Nephron progenitor cell (in vitro differentiated cells): ENCODE measurements at regions not wholly inside any gene's neighbourhood (a gene's known extent, or its start where the extent isn't known, plus 50 kb on each side); places are given as distances from the start of the nearest gene placed in this dataset.

Source experiments
- DNase-seq: peaks from one replicate; pipeline ENCODE4 v3.0.0; 2021
- H3K27ac Mint-ChIP-seq: 2 replicates; pipeline ENCODE4 v1.8.0; 2021; ENCODE audit warnings: mild to moderate bottlenecking, moderate library complexity, mixed read lengths
- H3K27me3 Mint-ChIP-seq: 2 replicates; pipeline ENCODE4 v1.8.0; 2021; ENCODE audit warnings: mild to moderate bottlenecking, low read depth, mixed read lengths; ENCODE audit not compliant: poor library complexity
- H3K36me3 Mint-ChIP-seq: 2 replicates; pipeline ENCODE4 v1.8.0; 2021; ENCODE audit warnings: low read depth, mixed read lengths
- H3K4me1 Mint-ChIP-seq: 2 replicates; pipeline ENCODE4 v1.8.0; 2021; ENCODE audit warnings: mixed read lengths
- H3K4me3 Mint-ChIP-seq: 2 replicates; pipeline ENCODE4 v1.8.0; 2021; ENCODE audit warnings: mild to moderate bottlenecking, moderate library complexity, mixed read lengths
- H3K9me3 Mint-ChIP-seq: 2 replicates; pipeline ENCODE4 v1.8.0; 2021; ENCODE audit warnings: mild to moderate bottlenecking, moderate library complexity, mixed read lengths
- TF ChIP-seq, protein P1 (sequence below): fragments of 200-600 bp; sonication (generic); IDR thresholded peaks from 2 replicates; pipeline ENCODE4 v1.5.0; 2021; ENCODE audit warnings: antibody characterized with exemption

DNA sequence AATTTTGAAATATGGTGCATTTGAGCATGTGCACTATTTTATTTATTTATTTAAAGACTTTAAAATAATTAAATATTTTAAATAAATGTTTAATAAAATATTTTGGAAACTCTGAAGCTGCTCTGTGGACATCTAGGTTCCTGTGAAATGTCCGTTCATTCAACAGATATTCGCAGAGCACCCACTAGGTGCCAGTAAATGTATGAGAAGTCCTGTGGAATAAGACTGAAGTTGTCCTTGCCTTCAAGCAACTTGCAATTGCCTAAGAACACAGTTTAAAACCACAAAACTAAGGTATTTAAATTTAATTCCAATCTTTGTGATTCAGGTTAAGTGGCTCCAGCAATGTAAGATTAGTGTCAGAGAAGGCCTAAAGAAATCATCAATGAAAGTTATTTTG lies 306.7 kb downstream of the GBA3 start:
- TF ChIP-seq, protein P1, sequence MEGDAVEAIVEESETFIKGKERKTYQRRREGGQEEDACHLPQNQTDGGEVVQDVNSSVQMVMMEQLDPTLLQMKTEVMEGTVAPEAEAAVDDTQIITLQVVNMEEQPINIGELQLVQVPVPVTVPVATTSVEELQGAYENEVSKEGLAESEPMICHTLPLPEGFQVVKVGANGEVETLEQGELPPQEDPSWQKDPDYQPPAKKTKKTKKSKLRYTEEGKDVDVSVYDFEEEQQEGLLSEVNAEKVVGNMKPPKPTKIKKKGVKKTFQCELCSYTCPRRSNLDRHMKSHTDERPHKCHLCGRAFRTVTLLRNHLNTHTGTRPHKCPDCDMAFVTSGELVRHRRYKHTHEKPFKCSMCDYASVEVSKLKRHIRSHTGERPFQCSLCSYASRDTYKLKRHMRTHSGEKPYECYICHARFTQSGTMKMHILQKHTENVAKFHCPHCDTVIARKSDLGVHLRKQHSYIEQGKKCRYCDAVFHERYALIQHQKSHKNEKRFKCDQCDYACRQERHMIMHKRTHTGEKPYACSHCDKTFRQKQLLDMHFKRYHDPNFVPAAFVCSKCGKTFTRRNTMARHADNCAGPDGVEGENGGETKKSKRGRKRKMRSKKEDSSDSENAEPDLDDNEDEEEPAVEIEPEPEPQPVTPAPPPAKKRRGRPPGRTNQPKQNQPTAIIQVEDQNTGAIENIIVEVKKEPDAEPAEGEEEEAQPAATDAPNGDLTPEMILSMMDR = no peak
- no peaks in the 10 kb centered on the region for H3K27me3 Mint-ChIP-seq
- DNase-seq = no peak
- no peak overlapping the region for H3K4me3 Mint-ChIP-seq
- no peaks in the 10 kb centered on the region for H3K36me3 Mint-ChIP-seq
- no peak overlapping the region for H3K27ac Mint-ChIP-seq
- H3K4me1 Mint-ChIP-seq = no peaks in the 10 kb centered on the region
- no peaks in the 10 kb centered on the region for H3K9me3 Mint-ChIP-seq

GRCh38 chr4:22997358-22998224 lies 304.9 kb downstream of the GBA3 start:
- Mint-ChIP-seq H3K36me3 (no peaks in the 10 kb centered on the region), H3K27me3 (no peaks in the 10 kb centered on the region), H3K4me3 (no peak overlapping the region), H3K27ac (no peak overlapping the region), H3K4me1 (no peaks in the 10 kb centered on the region), H3K9me3 (no peaks in the 10 kb centered on the region)
- no peak for DNase-seq
- TF ChIP-seq, protein P1 = no peak

DNA sequence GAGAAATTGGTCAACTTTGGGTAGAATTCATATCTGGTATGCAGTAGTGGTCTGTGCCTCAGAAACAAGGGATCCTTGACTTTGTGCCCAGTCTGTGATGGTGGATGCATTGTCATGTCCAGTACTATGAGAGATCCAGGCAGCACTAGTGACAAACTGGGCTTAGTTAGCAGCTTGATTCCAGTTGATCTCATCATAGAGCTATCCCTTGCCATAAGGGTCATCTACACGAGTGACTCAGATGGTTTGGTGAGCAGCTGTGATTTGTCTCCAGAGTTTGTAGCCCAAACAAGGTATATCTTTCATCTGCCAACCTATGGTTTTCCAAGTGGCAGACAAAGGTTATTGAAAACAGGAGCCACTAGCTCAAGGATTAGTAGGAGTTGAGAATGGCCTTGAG lies 298.8 kb downstream of the GBA3 start:
- H3K9me3 Mint-ChIP-seq = no peaks in the 10 kb centered on the region
- H3K4me1 Mint-ChIP-seq = no peaks in the 10 kb centered on the region
- no peaks in the 10 kb centered on the region for H3K27me3 Mint-ChIP-seq
- no peaks in the 10 kb centered on the region for H3K36me3 Mint-ChIP-seq
- no peak overlapping the region for H3K4me3 Mint-ChIP-seq
- TF ChIP-seq, protein P1 = no peak
- H3K27ac Mint-ChIP-seq = no peak overlapping the region
- no peak for DNase-seq

DNA sequence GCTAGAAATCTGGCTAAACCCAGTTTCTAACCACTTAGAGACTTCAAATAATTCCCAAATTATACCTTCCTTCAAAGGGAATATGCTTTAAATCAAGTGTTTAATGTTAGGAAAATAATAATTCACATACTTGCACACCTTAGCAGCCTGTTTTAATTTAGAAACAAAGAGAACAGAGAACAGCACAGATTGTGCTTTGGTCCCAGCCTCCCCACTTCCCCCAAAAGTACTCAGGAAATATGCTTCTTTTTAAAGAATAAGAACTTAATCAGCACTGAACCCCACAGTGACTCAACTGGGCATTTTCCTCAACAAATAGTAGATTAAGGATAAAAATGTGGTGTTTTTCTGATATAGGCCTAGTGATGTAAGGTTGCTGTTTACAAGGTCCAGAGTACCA lies 295.8 kb downstream of the GBA3 start:
- no peak for DNase-seq
- Mint-ChIP-seq H3K4me1 (no peaks in the 10 kb centered on the region), H3K27ac (no peak overlapping the region), H3K9me3 (peaks cover 15% of the 10 kb centered on the region), H3K4me3 (no peak overlapping the region), H3K27me3 (no peaks in the 10 kb centered on the region), H3K36me3 (no peaks in the 10 kb centered on the region)
- TF ChIP-seq, protein P1 = no peak

- Mint-ChIP-seq H3K27me3 (no peaks in the 10 kb centered on the region), H3K4me1 (no peaks in the 10 kb centered on the region), H3K27ac (no peak overlapping the region), H3K36me3 (no peaks in the 10 kb centered on the region), H3K4me3 (no peak overlapping the region), H3K9me3 (peaks cover 19% of the 10 kb centered on the region)
- TF ChIP-seq, protein P1 = no peak
- no peak for DNase-seq
These were observed 295.1 kb downstream of the GBA3 start for GRCh38 chr4:22987870-22988269.

- Mint-ChIP-seq H3K27ac (no peak overlapping the region), H3K9me3 (peaks cover 25% of the 10 kb centered on the region), H3K27me3 (no peaks in the 10 kb centered on the region), H3K36me3 (no peaks in the 10 kb centered on the region), H3K4me3 (no peak overlapping the region), H3K4me1 (no peaks in the 10 kb centered on the region)
- DNase-seq = no peak
- TF ChIP-seq, protein P1 = no peak
These were observed 294.1 kb downstream of the GBA3 start for GRCh38 chr4:22986881-22987280.
